DMS153 (cell line): ENCODE measurements at regions not wholly inside any gene's neighbourhood (a gene's known extent, or its start where the extent isn't known, plus 50 kb on each side); places are given as distances from the start of the nearest gene placed in this dataset.
"Not testable (repeated sequence)": the region's sequence is repeated elsewhere in the genome, so short reads cannot be mapped to it uniquely, and the experiment has no call there.

Experiments used
- DNase-seq: peaks from one replicate; lab custom pipeline; 2025; lab: John Stamatoyannopoulos, UW

DNA sequence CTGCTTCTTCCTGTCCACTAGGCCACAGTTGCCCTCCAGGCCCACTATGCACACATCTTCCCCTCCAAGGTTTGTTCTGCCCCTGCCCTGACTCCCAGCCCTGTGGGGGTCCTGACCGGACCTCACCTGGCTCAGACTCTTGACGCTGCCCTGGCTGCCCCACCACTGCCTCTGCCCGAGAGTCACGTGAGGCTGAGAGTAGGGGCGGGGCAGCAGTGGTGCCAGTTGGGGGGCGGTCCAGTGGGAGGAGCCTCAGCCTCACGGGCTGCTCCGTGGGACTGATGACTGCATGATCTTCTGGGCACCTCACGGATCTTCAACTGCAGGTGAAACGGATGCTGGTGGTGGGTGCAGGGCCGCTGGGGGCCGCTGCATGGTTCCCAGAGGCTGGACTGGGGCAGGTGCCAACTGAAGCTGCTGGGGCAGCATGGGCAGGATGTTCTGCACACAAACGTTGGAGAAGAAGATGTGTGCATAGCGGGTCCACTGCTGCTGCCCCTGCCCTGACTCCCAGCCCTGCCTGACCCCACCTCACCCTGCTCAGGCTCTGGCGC, 77.6 kb downstream of the HHIPL2 start:
- not testable (repeated sequence) for DNase-seq

DNA sequence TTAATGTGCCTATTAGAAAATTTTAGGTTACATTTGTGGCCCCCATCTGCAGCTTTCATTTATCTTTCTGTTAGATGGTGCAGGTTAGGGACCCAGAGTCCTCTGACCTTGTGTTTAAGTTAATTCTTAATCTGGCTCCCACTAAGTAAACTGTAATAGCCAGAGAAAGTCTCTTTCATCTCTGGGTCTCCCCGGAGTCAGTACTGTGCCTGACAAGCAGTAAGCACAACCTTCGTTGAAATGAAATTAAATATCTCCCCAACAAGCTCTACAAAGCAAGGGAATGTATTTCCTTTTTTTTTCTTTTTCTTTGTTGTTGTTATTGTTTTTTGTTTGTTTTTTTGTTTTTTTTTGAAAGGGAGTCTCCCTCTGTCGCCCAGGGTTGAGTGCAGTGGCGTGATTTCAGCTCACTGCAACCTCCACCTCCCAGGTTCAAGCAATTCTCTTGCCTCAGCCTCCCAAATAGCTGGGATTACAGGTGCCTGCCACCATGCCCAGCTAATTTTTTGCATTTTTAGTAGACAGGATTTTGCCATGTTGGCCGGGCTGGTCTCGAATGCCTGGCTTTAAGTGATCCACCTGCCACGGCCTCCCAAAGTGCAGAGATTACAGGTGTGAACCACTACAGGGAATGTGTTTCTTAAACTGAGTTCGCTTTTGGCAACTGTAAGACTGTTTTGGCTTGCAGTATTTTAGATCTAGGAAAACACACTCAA, 81.6 kb downstream of the HHIPL2 start:
- DNase-seq: no peak

DNA sequence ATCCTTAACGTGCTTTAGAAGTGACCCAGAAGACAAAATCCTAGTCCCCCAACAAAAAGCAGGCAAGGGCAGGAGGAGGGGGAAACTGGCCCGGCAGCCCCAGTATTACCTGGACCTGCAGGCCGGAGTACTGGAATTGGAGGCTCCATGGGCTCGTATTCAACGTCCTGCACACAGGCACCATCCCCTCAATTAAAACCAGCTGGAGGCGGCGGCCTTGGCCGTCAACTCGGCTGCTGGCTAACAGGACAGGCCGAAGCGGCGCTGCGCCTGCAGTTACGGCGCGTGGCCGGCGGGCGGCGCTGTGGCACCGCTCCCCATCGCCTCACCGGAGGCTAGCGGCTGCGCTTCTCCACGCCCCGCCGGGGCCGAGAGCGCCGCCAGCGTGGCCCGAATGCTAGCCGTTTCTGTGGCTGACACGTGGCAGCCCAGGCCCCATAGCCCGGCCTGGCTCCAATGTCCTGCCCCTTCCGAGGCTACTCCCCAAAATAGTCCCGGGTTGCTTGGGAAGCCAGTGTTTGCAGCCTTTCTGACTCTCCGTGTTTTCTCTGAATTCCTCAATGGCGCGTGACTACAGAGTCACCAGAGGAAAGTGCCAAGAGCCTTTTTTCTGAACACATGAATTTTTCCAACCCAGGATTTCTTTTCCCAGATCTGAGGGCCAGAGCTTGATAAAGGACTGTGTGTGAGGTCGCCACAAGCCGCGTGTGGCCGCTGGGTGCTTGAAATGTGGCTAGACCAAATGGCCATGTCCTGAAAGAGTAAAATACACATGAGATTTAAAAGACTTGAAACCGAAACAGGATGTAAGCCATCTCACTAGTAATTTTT, 82.5 kb downstream of the HHIPL2 start:
- peak; percentile 80 for DNase-seq

DNA sequence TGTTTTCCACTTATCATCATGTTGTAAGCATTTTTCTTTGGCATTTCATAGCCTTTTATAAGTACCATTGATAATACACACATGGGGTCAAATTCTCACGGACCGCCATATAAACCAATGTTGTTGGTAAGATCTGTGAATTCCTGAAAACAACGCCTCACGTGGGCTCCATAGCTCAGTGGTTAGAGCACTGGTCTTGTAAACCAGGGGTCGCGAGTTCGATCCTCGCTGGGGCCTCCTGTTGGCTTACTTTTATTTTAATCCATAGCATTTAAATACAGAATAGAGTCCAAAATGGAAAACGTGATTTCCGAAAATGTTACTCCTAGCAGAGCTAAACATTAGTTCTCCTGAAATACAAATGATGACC, 83.1 kb downstream of the HHIPL2 start:
- DNase-seq: no peak

DNA sequence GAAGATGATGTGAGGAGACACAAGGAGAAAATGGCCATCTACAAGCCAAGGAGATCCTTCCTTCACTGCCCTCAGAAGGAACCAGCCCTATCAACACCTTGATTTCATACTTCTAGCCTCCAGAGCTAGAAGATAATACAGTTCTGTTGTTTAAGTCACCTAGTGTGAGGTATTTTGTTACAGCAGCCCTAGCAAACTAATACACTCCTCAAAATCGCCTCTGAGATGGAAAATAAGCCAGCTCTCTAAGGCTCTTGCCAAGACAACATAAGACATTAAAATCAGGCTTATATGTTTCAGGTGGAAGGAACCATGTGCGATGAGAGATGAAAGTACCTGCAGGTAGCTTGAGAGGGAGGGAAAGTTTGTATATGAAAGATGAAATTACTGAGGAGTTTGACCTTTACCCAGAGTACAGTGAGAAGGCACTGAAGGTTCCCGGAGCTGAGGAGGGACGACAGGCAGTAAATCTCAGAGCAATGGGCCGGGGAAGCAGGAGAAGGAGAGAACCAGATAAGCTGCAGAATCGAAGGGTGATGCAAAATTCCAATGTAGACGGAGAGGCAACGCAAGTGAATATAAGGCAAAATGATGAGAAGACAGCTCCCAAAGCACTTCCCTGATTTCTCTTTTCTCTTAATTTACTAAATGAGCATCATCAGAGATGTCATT, 84.7 kb downstream of the HHIPL2 start:
- no peak for DNase-seq

DNA sequence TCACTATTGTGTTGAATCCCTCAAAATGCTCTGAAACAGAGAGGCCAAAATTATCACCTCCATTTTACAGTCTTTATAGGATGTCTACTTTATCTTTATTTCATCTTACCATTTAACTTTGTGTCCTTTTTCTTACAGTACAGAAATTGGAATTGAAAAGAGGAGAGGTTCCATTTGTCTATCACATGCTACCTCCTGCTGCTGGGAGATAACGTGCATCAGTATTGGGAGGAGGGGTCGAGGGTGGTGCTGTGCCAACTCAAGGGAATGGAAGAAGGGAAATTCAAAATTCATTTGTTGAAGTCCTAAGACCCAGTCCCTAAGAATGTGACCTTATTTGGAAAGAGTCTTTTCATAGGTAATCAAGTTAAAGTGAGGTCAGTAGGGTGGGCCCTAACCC, 85.3 kb downstream of the HHIPL2 start:
- no peak for DNase-seq

DNA sequence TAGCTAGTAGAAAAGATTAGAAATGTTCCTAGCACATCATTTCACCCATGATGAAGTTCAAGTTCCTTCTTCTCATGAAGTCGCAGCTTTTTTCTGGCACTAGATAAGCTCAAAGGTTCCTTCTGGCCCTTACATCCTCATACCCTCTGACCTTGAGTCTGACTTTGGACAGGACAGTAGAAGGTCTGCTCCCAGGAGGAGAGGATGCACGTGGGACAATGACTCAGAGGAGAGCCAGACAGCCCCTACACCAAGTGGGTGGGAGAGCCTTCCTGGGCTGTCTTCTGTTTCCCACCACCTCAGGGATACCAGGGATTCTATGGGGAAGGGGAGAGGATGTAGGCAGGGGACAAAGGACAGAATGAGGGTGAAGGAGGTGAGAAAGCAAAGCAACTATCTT, 86.0 kb downstream of the HHIPL2 start:
- no peak for DNase-seq

DNA sequence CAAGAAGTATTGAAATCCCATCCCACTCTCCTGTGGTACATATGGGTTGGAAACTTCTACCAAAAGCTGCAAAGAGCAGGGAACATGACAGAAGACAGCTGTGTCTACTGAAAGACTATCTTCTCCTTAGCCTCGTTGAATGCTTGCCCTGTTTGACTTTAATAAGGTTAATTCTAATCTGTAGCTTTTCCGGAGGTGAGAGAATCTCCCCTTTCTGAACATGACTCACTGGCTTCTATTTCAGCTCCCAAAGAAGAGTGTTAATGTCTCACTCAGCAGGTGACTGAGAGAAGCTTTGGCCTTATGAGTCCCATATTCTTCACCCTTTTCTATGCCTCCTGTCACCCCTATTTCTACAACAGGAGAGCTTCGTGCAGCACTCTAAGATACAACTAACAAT, 88.3 kb downstream of the HHIPL2 start:
- DNase-seq: no peak

DNA sequence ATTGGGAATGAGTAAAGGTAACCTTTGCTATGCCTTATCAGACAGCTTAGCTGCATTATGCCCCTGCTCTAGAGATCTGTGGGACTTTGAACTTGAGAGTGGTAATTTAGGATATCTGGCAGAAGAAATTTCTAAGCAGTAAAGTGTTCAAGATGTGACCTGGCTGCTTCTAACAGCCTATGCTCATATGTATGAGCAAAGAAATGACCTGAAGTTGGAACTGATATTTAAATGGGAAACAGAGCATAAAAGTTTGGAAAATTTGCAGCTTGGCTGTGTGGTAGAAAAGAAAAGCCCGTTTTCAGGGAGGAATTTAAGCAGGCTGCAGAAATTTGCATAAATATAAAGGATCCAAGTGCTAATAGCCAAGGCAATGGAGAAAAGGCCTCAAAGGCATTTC, 90.4 kb downstream of the HHIPL2 start:
- DNase-seq: no peak

DNA sequence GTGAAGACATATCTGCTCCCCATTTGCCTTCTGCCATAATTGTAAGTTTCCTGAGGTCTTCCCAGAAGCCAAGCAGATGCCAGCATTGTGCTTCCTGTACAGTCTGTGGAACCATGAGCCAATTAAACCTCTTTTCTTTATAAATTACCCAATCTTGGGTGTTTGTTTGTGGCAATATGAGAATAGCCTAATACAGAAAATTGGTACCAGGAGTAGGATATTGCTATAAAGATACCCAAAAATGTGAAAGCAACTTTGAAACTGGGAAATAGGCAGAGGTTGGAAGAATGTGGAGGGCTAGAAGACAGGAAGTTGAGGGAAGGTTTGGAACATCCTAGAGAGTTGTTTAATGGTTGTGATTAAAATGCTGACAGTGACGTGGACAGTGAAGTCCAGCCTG, 90.8 kb downstream of the HHIPL2 start:
- DNase-seq: no peak

DNA sequence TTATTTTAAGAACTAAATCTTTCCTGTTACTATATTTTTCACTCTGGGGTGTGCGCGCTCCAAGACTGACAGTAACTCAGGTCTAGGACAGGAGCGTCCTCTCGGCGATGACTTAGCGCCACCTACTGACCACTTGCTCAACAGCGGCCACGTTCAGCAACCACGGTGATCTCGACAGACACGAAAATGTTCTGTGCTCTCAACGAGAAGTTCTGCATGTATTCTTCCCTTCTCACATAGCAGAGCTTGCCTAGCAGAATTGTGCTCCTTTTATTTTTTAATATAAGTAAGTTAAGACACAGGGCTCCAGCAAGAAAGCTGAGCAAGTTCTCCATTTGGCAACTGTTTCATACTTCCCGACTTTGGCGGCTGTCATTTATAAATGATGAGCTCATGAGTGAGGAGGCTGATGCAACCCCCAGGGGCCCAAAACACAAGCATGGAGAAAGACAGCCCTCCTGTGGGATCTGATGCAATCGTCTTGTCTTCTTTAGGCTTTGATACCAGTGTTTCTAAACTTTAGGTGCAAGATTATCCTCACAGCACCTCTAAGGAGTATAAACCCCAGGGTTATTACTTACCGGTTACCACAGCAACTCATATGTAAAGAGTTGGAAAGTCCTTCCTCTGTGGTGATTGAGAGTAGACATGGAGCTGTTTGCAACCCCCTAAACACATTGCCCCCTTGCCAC, 92.6 kb downstream of the HHIPL2 start:
- peak; percentile 29 for DNase-seq

DNA sequence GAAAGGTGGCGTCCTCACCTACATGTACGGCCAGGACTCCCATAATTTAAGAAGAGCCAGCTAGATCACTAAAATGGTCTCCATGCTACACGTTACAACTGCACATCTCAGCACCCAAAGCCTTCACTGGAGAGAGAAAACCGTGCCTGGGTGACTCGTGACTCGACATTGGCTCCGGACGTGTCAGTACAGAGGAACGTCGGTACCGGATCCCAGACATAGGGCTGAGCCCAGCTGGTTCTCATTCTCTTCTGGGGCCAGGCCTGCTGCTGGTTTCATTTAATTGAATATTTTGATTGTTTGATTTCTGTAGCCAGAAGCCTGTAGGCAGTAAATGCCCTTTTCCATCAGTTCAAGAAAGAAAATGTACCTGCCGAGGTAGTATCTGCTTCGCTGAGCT, 93.1 kb downstream of the HHIPL2 start:
- no peak for DNase-seq

DNA sequence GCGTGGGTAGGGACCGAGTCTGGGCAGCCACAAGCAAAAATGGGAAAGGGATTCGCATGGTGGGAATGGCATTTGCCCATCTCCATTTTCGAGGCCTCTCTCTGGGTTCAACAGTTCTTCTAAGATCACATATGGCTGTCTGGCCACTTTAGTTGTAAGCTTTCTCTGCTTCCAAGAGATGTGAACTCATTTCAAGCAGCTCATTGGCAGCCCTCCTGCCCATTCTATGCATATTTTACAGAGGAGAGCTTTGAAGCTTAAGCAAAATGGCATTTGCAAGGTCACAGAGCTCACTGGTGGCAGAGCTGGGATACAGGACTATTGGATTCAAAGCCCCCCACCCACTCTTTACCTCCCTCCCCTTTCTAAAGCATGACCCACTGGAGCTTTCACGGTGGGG, 93.7 kb downstream of the HHIPL2 start:
- DNase-seq: no peak

DNA sequence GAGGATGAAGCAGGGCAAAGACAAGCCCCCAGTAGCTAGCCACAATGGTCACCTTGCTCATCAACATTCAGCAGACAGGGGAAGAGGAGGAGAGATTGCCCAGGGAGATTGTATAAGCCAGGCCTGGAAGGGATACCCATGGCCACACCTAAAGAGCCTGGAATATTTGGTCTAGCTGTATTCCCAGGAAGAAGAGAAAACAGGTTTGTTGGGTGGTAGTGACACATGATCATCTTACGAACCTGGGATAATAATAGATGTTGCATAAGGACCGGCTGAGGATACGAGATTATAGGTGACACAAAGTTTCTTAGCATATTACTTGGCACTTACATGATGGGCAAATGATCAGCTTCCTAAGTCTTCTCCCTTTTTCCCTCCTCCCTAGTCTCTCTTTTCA, 95.9 kb downstream of the HHIPL2 start:
- DNase-seq: no peak

DNA sequence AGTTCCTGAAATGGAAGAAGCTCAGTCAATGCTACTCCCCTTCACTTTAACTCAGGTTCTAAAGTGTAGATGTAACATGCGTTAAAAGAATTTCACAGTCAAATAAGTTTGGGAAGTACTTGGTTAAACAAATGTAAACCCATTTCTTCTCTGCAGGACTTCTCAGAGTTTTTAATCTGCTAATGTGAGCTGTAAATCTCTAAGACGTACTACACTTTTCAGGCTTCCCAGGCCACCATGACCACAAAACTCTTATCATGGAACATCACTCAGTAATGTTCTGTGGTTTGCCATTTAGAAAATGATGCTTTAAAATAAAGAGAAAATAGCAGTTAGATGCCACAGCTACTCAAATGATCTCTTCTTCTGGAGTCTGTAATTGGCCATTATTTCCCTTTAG, 104.3 kb downstream of the HHIPL2 start:
- DNase-seq: no peak

DNA sequence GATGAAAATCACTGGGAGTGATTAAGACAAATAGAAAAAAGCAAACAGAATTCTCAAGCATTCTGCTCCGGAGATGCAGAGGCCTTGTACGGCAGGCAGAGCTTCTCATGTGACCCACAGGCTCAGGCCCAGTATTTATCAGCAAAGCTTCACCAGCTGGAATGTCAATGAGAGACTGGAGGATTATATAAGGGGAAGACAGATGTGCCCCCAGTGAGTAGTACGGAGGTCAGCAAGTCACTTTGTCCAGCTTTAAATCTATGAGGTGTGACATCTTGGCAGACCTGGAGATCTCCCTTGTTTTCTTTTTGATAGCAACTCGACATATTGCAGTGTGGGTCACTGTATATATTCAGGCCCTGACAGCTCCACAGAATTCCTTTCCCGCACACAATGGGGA, 106.8 kb downstream of the HHIPL2 start:
- DNase-seq: no peak

DNA sequence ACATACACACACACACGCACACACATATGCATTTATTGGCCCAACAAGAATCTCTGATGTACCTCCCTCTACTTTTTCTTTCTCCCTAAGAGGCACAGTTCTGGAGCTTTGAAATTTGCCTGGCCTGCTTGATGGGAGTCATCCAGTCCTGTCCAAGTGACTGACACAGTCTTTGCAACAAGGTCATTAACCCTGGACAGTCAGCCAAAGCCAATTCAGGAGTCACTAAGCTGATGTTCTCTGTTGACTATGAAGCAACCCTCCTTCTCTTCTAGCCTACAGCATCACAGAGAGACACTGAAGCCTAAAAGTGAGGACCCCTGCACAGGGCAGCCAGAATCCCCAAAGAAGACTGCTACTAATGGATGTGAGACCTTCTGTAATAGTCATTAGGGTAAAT, 123.1 kb downstream of the HHIPL2 start:
- DNase-seq: no peak

DNA sequence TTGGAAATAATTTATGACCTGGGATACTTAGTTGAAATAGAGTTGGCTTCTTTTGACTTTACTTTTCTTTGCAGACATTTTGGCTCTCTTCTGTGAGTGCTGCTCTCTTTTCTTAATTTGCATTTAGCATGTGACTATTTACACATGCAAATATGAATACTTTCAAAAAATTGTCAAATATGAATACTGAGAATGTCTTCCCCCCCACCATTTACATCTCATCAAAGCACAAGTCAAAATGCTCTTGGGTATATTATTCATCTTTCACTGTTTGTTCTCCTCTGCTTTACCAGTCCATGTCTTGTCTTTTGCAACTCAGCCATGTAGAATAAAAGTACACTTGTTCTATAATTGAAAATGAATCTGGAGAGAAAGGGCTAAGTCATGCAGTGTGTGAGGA, 126.5 kb downstream of the HHIPL2 start:
- no peak for DNase-seq

DNA sequence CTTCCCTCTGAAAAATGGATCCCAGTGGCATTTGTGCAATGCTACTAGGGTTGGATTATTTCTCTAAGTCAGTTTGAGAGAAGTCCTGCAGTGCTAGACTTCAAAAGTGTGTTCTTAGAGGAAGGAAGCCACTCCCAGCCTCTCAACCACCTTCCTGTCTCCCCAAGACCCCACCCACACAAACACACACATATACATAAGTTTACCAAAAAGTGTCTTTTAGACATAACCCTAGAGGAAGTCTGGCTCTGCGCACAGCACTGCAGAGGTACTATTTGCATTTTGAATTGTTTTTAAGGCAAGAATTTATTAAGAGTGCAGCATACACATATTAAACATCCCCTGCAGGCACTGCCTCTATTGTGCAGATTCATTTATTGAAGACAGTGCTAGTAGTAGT, 127.3 kb downstream of the HHIPL2 start:
- no peak for DNase-seq

DNA sequence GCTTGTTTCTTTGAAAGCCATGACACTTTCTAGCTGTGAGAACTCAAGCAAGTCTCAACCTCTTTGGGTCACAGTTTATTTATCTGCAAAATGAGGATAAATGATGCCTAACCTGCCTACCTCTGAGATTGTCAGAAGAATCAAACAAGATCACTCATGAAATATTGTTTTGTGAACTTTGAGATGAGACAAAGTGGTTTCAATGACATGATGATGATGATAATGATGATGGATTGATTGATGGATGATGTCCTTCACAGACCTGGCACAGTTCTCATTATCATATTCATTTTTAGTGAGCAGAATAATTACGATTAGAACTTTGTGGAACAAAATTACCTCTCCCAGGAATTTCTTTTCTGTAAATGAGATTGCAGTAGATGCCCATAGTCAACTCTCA, 129.2 kb downstream of the HHIPL2 start:
- no peak for DNase-seq

DNA sequence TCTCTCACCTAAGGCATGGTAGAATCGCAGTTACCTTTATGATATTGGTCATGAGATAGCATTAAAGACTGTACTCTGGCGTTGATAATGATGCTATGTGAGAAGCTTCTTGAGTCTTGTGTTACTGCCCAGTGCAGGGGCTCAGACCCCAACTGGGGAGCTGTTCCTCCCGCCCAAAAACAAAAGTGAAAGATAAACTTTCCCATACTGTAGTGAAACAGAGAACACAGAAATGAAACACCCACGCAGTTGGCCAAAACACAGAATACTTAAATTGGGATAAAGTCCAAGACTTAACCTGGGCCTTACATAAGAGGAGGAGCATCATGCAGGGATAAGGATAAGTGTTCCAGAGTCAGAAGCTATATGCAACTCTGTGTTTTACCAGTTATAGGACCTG, 130.6 kb downstream of the HHIPL2 start:
- no peak for DNase-seq
